Testis (tissue), 2 donors: ENCODE measurements at regions not wholly inside any gene's neighbourhood (a gene's known extent, or its start where the extent isn't known, plus 50 kb on each side); places are given as distances from the start of the nearest gene placed in this dataset.
"Not testable (repeated sequence)": the region's sequence is repeated elsewhere in the genome, so short reads cannot be mapped to it uniquely, and the experiment has no call there.

Experiments
- DNase-seq: peaks from one replicate; pipeline ENCODE4 v3.0.0-alpha.2; 2019
- H3K27ac ChIP-seq, 2 donors: fragments of 200-600 bp; sonication (generic); one replicate each; pipeline ENCODE4 v1.5.1; 2019
- H3K27me3 ChIP-seq: fragments of 200-600 bp; sonication (generic); one replicate; pipeline ENCODE4 v1.5.1; 2019
- H3K36me3 ChIP-seq: fragments of 200-600 bp; sonication (generic); one replicate; pipeline ENCODE4 v1.5.1; 2017; ENCODE audit warnings: low read depth; ENCODE audit errors: missing control alignments
- H3K4me1 ChIP-seq: fragments of 200-600 bp; sonication (generic); one replicate; pipeline ENCODE4 v1.5.1; 2019
- H3K4me3 ChIP-seq, 2 donors: fragments of 200-600 bp; sonication (generic); one replicate each; pipeline ENCODE4 v1.5.1; 2017 to 2019
- H3K9me3 ChIP-seq: fragments of 200-600 bp; sonication (generic); one replicate; pipeline ENCODE4 v1.5.1; 2017
- CTCF ChIP-seq, 3 experiments: fragments of 450-650 bp in 2 of 3; fragments of 200-600 bp in 1 of 3; sonication (generic) in 1 of 3; IDR thresholded peaks; one replicate each; pipeline ENCODE4 v1.5.1; 2016 to 2019; ENCODE audit warnings: antibody characterized with exemption in 3 of 3, mild to moderate bottlenecking in 2 of 3, moderate library complexity in 1 of 3
- POLR2A ChIP-seq: fragments of 450-650 bp; IDR thresholded peaks from one replicate; pipeline ENCODE4 v1.6.1; 2017; ENCODE audit warnings: antibody characterized with exemption, mild to moderate bottlenecking, moderate library complexity
- WGBS, 2 donors: methylation state at CpG; one replicate each; pipeline ENCODE4 v1.1.5; 2018; 5-methylcytosine and 5-hydroxymethylcytosine counted together
- intact Hi-C: fragments of 100-400 bp; cut with DNase I; formaldehyde crosslinking; loops from one replicate; pipeline ENCODE4 v1.15.1; 2023; ENCODE audit warnings: low total_unique reads

DNA sequence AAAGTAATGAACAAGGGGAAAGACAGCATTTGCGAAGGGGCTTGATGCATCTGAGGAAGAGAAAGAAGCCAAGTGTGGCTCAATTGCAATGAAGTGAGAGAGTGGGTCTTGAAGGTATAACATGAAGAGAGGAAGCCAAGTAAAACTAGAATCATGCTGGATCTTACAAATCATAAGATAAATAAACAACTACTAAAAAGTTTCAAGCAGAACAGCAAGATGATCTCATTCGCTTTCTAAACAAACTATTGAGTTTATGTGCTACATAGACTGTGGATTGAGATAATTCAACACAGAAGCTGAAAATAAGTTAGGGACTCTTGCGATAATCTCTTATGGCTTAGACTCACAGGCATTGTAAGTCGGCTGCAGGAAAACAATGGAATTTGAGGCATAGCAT, 1310.5 kb upstream of the NRXN1 start:
- no peaks in the 10 kb centered on the region for H3K27me3 ChIP-seq
- no peak overlapping the region for H3K4me3 ChIP-seq
- no peaks in the 10 kb centered on the region for H3K9me3 ChIP-seq
- WGBS, 2 donors: 80 to 96% methylated on average over 4 of the region's 4 CpGs
- H3K36me3 ChIP-seq: no peaks in the 10 kb centered on the region
- H3K27ac ChIP-seq: no peak overlapping the region
- TF ChIP-seq CTCF (IDR thresholded peaks at IDR 0.05) (no peak), POLR2A (no peak)
- no peaks in the 10 kb centered on the region for H3K4me1 ChIP-seq
- intact Hi-C loops: no loop called here
- no peak for DNase-seq

DNA sequence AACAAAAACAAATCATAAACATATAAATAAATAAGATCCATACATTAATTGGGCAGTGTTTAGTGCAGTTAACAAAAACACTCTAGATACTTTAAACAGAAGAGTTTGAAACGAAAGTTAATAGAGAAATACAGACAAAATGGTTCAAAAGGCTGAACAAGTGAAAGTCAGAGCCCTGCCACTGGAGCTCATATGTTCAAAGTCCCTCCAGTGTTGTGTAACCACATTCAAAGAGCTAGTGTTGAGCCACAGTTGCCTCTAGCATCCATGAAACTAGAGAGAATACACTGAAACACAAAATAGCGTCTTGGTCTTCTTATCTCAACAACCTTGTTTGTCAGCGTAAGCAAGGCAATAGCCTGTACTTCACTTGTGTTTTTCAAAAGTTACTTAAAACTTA, 1309.8 kb upstream of the NRXN1 start:
- Histone ChIP-seq H3K4me3 (no peak overlapping the region), H3K27ac (no peak overlapping the region), H3K9me3 (no peaks in the 10 kb centered on the region), H3K27me3 (no peaks in the 10 kb centered on the region), H3K4me1 (no peaks in the 10 kb centered on the region), H3K36me3 (no peaks in the 10 kb centered on the region)
- intact Hi-C loops: no loop called here
- TF ChIP-seq POLR2A: no peak
- no peak for TF ChIP-seq CTCF (IDR thresholded peaks at IDR 0.05)
- no peak for DNase-seq
- WGBS, 2 donors: 81 to 85% methylated on average over 3 of the region's 3 CpGs

DNA sequence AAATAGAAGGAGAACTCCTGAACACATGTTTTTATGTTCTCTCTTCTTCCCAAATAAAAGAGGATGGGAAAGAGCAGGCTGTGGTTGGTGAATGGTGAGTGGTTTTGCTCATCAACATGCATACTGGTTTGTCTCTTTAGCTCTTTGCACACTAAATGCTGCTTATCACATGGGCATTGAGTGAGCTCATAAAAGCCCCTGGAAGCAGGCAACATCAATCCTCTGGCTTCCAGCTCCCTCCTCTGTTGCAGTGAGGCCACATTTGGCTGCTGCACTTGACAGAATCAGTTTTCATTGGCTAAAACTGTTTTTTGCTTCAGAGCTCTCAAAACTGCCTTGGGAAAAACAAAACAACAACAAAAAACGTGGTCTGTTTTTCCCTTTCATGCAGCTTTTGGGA, 1308.2 kb upstream of the NRXN1 start:
- no peak for DNase-seq
- Histone ChIP-seq H3K4me1 (no peaks in the 10 kb centered on the region), H3K36me3 (no peaks in the 10 kb centered on the region), H3K9me3 (no peaks in the 10 kb centered on the region), H3K27me3 (no peaks in the 10 kb centered on the region), H3K27ac (no peak overlapping the region), H3K4me3 (no peak overlapping the region)
- TF ChIP-seq POLR2A (no peak), CTCF (IDR thresholded peaks at IDR 0.05) (no peak)
- WGBS, 2 donors: 29 to 34% methylated on average over 1 of the region's 1 CpG
- intact Hi-C loops: no loop called here

GRCh38 chr2:52337786-52338185, 1305.9 kb upstream of the NRXN1 start:
- intact Hi-C loops, DNase-seq: not testable (repeated sequence)
- 88 to 92% methylated on average over 7 of the region's 7 CpGs for WGBS, 2 donors

GRCh38 chr2:52336951-52337350, 1305.0 kb upstream of the NRXN1 start:
- TF ChIP-seq CTCF (IDR thresholded peaks at IDR 0.05): no peak
- no peak for TF ChIP-seq POLR2A

More at GRCh38 chr2:52337786-52338185, 1305.9 kb upstream of the NRXN1 start:
- H3K4me3 ChIP-seq, H3K27me3 ChIP-seq, H3K4me1 ChIP-seq, H3K27ac ChIP-seq, H3K36me3 ChIP-seq, H3K9me3 ChIP-seq: not testable (repeated sequence)

More at GRCh38 chr2:52336951-52337350, 1305.0 kb upstream of the NRXN1 start:
- intact Hi-C loops: no loop called here
- DNase-seq: no peak
- Histone ChIP-seq H3K27ac (no peak overlapping the region), H3K27me3 (no peaks in the 10 kb centered on the region), H3K4me3 (no peak overlapping the region), H3K36me3 (no peaks in the 10 kb centered on the region), H3K4me1 (no peaks in the 10 kb centered on the region), H3K9me3 (no peaks in the 10 kb centered on the region)
- 66 to 74% methylated on average over 2 of the region's 2 CpGs for WGBS, 2 donors
